K562 (cell line): ENCODE measurements at regions not wholly inside any gene's neighbourhood (a gene's known extent, or its start where the extent isn't known, plus 50 kb on each side); places are given as distances from the start of the nearest gene placed in this dataset.

Experiments
- ATAC-seq: fragments of 200-7000 bp; cut with Tn5 transposase; 3 replicates; pipeline ENCODE4 v1.9.1; 2020; ENCODE audit warnings: moderate library complexity
- BruUV-seq: library from RNA; stranded (reverse); fragments of 400-500 nt; replicated peaks from 2 replicates; lab custom pipeline; 2021; lab: Mats Ljungman, UMichigan
- CTCF ChIA-PET: fragments of 300-600 bp; formaldehyde crosslinking; extraction: SDS; loops from one replicate; lab custom pipeline; 2021; ENCODE audit warnings: low intra/inter-chr PET ratio; lab: Yijun Ruan, JAX
- POLR2A ChIA-PET: fragments of 300-600, 350-650 bp; sonication (Branson Sonifier 250); formaldehyde crosslinking; extraction: SDS; loops from one replicate; lab custom pipeline; 2021; ENCODE audit warnings: antibody characterized with exemption, inconsistent platforms; lab: Yijun Ruan, JAX
- DNase-seq, 4 experiments: peaks; one replicate each; pipeline versions ENCODE4 v3.0.0 to v3.0.0-alpha.2; 2011 to 2018; ENCODE audit warnings: low spot score in 3 of 4, mixed read lengths in 3 of 4; ENCODE audit errors: extremely low read depth in 1 of 4
- FAIRE-seq: peaks from 2 replicates; lab custom pipeline; 2011; peaks lifted over from hg19 to GRCh38; lab: Jason Lieb, UNC
- H2AFZ ChIP-seq: 2 replicates; pipeline ENCODE4 v1.6.0; 2011; ENCODE audit warnings: low read depth, low read length, control low read depth, inconsistent platforms
- H3K27ac ChIP-seq: fragments of 200-600 bp; 3 replicates; pipeline ENCODE4 v1.8.0; 2011; ENCODE audit warnings: low read depth, mild to moderate bottlenecking, control low read depth, inconsistent platforms, low read length, moderate library complexity, mixed read lengths; ENCODE audit errors: extremely low read depth
- H3K27me3 ChIP-seq, 2 experiments: fragments of 300-600 bp in 1 of 2; 2 replicates in 1 of 2; 3 replicates in 1 of 2; pipeline versions ENCODE4 v1.6.0 to v1.8.0; 2011; ENCODE audit warnings: inconsistent platforms in 2 of 2, low read length in 2 of 2, mild to moderate bottlenecking in 1 of 2, mixed read lengths in 1 of 2, moderate library complexity in 1 of 2; ENCODE audit not compliant: control insufficient read depth in 2 of 2, insufficient read depth in 2 of 2
- H3K36me3 ChIP-seq: fragments of 300-600 bp; 3 replicates; pipeline ENCODE4 v1.8.0; 2011; ENCODE audit warnings: mild to moderate bottlenecking, low read length, inconsistent platforms; ENCODE audit not compliant: control insufficient read depth, insufficient read depth
- H3K4me1 ChIP-seq, 2 experiments: fragments of 200-600 bp in 1 of 2; replicated peaks in 1 of 2; 2 replicates in 1 of 2; 3 replicates in 1 of 2; pipeline versions ENCODE4 v1.5.1 to v1.8.0; 2011; ENCODE audit warnings: inconsistent platforms in 2 of 2, low read length in 2 of 2, mild to moderate bottlenecking in 1 of 2, mixed read lengths in 1 of 2, moderate library complexity in 1 of 2; ENCODE audit not compliant: control insufficient read depth in 2 of 2, insufficient read depth in 2 of 2
- H3K4me2 ChIP-seq: 2 replicates; pipeline ENCODE4 v1.6.1; 2011; ENCODE audit warnings: low read length, control low read depth, inconsistent platforms, mixed read lengths; ENCODE audit not compliant: insufficient read depth
- H3K4me3 ChIP-seq: fragments of 200-600 bp; sonication (generic), shearing (Covaris generic); 2 replicates; pipeline ENCODE4 v1.5.1; 2016; ENCODE audit warnings: control low read depth, inconsistent platforms
- H3K79me2 ChIP-seq: fragments of 200-600 bp; 3 replicates; pipeline ENCODE4 v1.8.0; 2011; ENCODE audit warnings: low read length, inconsistent platforms; ENCODE audit not compliant: control insufficient read depth, insufficient read depth
- H3K9ac ChIP-seq, 2 experiments: 2 replicates each; pipeline versions ENCODE4 v1.6.0 to v1.6.1; 2011; ENCODE audit warnings: low read depth in 2 of 2, low read length in 2 of 2, control low read depth in 1 of 2, inconsistent platforms in 1 of 2, mild to moderate bottlenecking in 1 of 2, mixed read lengths in 1 of 2; ENCODE audit not compliant: insufficient read depth in 1 of 2
- H3K9me1 ChIP-seq: one replicate; pipeline ENCODE4 v1.6.0; 2011; ENCODE audit warnings: inconsistent platforms, mild to moderate bottlenecking, low read length, moderate library complexity; ENCODE audit not compliant: control insufficient read depth, insufficient read depth
- H3K9me3 ChIP-seq: replicated peaks from 2 replicates; pipeline ENCODE4 v1.5.1; 2011; ENCODE audit warnings: low read depth, low read length, inconsistent platforms; ENCODE audit not compliant: control insufficient read depth, insufficient read depth
- H4K20me1 ChIP-seq: replicated peaks from 2 replicates; pipeline ENCODE4 v1.6.1; 2011; ENCODE audit warnings: low read length, inconsistent platforms, mixed read lengths; ENCODE audit not compliant: control insufficient read depth, insufficient read depth
- CREB5 ChIP-seq: fragments of 250-450 bp; sonication (Bioruptor Pico); IDR thresholded peaks from 2 replicates; pipeline ENCODE4 v1.5.0; 2020; ENCODE audit warnings: mild to moderate bottlenecking
- KAT7 ChIP-seq: sonication (generic); formaldehyde crosslinking; IDR thresholded peaks from 2 replicates; pipeline ENCODE4 v1.8.0; 2022; ENCODE audit warnings: missing genetic modification reagents, mild to moderate bottlenecking, borderline replicate concordance
- NEUROD1 ChIP-seq: fragments of 150-350 bp; IDR thresholded peaks from 2 replicates; pipeline ENCODE4 v1.6.1; 2014; ENCODE audit warnings: borderline replicate concordance, low read length, low read depth; ENCODE audit not compliant: partially characterized antibody
- ZBTB12 ChIP-seq: fragments of 250-450 bp; sonication (Bioruptor Pico); IDR thresholded peaks from 2 replicates; pipeline ENCODE4 v1.4.0; 2020
- WGBS: fragments of 100-300 bp; shearing (Covaris generic); methylation state at CpG from one replicate; pipeline ENCODE4 v1.1.6; 2016; ENCODE audit warnings: low coverage, mixed read lengths; ENCODE audit not compliant: insufficient coverage; ENCODE audit errors: missing lambda C conversion rate; 5-methylcytosine and 5-hydroxymethylcytosine counted together
- in situ Hi-C: fragments of 300-500 bp; cut with MboI; formaldehyde crosslinking; loops from 4 replicates; pipeline ENCODE4 v1.15.0; 2018; ENCODE audit warnings: inconsistent platforms, mixed read lengths
- intact Hi-C: fragments of 100-400 bp; cut with micrococcal nuclease; formaldehyde crosslinking; loops from 2 replicates; pipeline ENCODE4 v1.14.2; 2022

- in situ Hi-C loops (no loop called here), intact Hi-C loops (no loop called here)
- H3K4me2 ChIP-seq = no peak overlapping the region
- FAIRE-seq = no peak
- no peaks in the 10 kb centered on the region for H3K36me3 ChIP-seq
- no peak overlapping the region for H3K4me3 ChIP-seq
- H3K79me2 ChIP-seq = no peaks in the 10 kb centered on the region
- ChIA-PET POLR2A (interaction anchor here (0.6 to 1.2 kb wide), 3 partner anchors 12 to 353 kb away, joined by 3 to 5 read pairs (median 3); no protein-coding TSS in a partner anchor), CTCF (no interaction called here)
- 32% methylated on average over 2 of the region's 2 CpGs for WGBS
- no peak for TF ChIP-seq CREB5 (CRISPR knock-in tag)
- no peak for TF ChIP-seq NEUROD1
- TF ChIP-seq KAT7 = no peak
- TF ChIP-seq ZBTB12 (CRISPR knock-in tag) = no peak
- BruUV-seq = no TSS peak
- peaks cover 0 to 4% of the 10 kb centered on the region in 2 experiments; a peak in 4 of 5 replicates for H3K4me1 ChIP-seq
- H3K9me3 ChIP-seq = no peaks in the 10 kb centered on the region
- ATAC-seq = no peak
- no peak overlapping the region for H3K27ac ChIP-seq
- no peaks in the 10 kb centered on the region for H4K20me1 ChIP-seq
- H3K27me3 ChIP-seq = peaks cover 6 to 15% of the 10 kb centered on the region in 2 experiments; a peak in 4 of 5 replicates
- DNase-seq = no peak
- no peak overlapping the region for H3K9ac ChIP-seq
- no peaks in the 10 kb centered on the region for H3K9me1 ChIP-seq
- no peak overlapping the region for H2AFZ ChIP-seq
Measured at GRCh38 chr7:152505606-152506005, 69.8 kb upstream of the KMT2C start.
